ENCODE measurements at regions not wholly inside any gene's neighbourhood (a gene's known extent, or its start where the extent isn't known, plus 50 kb on each side); places are given as distances from the start of the nearest gene placed in this dataset.

GRCh38 chr4:96887857-96888256, 1048.0 kb downstream of the PDHA2 start:
- Mint-ChIP-seq H3K27ac (ENCODE audit: unreplicated experiment) (no peak overlapping the region), H3K4me1 (no peaks in the 10 kb centered on the region), H3K36me3 (ENCODE audit: low read depth) (no peaks in the 10 kb centered on the region), H3K27me3 (ENCODE audit: low read depth) (no peaks in the 10 kb centered on the region), H3K4me3 (no peak overlapping the region), H3K9me3 (no peaks in the 10 kb centered on the region)
- TF ChIP-seq, protein P1, sequence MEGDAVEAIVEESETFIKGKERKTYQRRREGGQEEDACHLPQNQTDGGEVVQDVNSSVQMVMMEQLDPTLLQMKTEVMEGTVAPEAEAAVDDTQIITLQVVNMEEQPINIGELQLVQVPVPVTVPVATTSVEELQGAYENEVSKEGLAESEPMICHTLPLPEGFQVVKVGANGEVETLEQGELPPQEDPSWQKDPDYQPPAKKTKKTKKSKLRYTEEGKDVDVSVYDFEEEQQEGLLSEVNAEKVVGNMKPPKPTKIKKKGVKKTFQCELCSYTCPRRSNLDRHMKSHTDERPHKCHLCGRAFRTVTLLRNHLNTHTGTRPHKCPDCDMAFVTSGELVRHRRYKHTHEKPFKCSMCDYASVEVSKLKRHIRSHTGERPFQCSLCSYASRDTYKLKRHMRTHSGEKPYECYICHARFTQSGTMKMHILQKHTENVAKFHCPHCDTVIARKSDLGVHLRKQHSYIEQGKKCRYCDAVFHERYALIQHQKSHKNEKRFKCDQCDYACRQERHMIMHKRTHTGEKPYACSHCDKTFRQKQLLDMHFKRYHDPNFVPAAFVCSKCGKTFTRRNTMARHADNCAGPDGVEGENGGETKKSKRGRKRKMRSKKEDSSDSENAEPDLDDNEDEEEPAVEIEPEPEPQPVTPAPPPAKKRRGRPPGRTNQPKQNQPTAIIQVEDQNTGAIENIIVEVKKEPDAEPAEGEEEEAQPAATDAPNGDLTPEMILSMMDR (conservative IDR thresholded peaks at IDR 0.05), result no peak
- no peak for DNase-seq (ENCODE audit: low read depth, low spot score)

DNA sequence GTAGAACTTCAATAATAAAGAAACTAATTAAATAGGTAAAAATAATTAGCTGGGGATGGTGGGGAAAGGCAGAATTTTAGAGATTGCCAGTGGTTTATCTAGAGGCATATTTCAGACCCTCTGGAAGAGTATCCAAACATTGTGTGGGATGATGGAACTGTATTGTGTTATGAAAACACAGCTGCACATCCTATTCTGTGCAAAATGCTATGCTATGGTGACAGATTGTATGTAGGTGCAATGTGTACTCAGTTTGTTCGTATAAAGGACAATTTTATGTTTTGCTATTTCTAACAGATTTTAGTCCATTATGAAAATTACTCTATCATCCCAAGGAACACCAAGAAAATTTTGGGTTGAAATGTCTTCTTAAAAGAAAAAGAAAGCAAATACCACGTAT, 1054.7 kb downstream of the PDHA2 start:
- Mint-ChIP-seq H3K27me3 (ENCODE audit: low read depth) (no peaks in the 10 kb centered on the region), H3K27ac (ENCODE audit: unreplicated experiment) (no peak overlapping the region), H3K9me3 (peaks cover 2% of the 10 kb centered on the region), H3K4me1 (no peaks in the 10 kb centered on the region), H3K4me3 (no peak overlapping the region), H3K36me3 (ENCODE audit: low read depth) (no peaks in the 10 kb centered on the region)
- DNase-seq (ENCODE audit: low read depth, low spot score), result no peak
- TF ChIP-seq, protein P1 (conservative IDR thresholded peaks at IDR 0.05), result no peak

DNA sequence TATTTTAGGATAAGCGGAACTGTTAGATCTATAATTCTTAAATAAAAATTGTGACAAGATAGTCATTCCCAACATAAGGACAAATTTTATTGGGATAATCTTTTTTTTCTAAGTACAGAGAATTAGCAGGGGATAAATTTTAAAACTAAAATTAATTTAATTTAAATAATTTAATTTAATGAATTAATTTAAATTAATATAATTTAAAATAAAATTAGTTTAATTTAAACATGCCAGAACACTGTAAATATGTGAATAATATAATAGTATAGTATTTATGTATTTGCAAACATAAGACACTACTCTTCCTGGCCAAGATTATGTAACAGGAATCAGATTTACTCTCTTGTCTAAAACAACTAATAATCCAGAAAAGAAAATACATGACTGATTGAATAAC, 1055.9 kb downstream of the PDHA2 start:
- Mint-ChIP-seq H3K27me3 (ENCODE audit: low read depth) (no peaks in the 10 kb centered on the region), H3K4me3 (no peak overlapping the region), H3K36me3 (ENCODE audit: low read depth) (no peaks in the 10 kb centered on the region), H3K9me3 (peaks cover 2% of the 10 kb centered on the region), H3K27ac (ENCODE audit: unreplicated experiment) (no peak overlapping the region), H3K4me1 (no peaks in the 10 kb centered on the region)
- TF ChIP-seq, protein P1 (conservative IDR thresholded peaks at IDR 0.05), result no peak
- no peak for DNase-seq (ENCODE audit: low read depth, low spot score)

GRCh38 chr4:96912716-96913115, 1072.8 kb downstream of the PDHA2 start:
- no peak for DNase-seq (ENCODE audit: low read depth, low spot score)
- TF ChIP-seq, protein P1 (conservative IDR thresholded peaks at IDR 0.05), result no peak
- H3K27me3 Mint-ChIP-seq (ENCODE audit: low read depth), result no peaks in the 10 kb centered on the region
- no peak overlapping the region for H3K4me3 Mint-ChIP-seq
- no peaks in the 10 kb centered on the region for H3K36me3 Mint-ChIP-seq (ENCODE audit: low read depth)
- H3K27ac Mint-ChIP-seq (ENCODE audit: unreplicated experiment), result no peak overlapping the region
- no peaks in the 10 kb centered on the region for H3K4me1 Mint-ChIP-seq
- H3K9me3 Mint-ChIP-seq, result no peaks in the 10 kb centered on the region

GRCh38 chr4:96913441-96914080, 1073.7 kb downstream of the PDHA2 start:
- no peak for DNase-seq (ENCODE audit: low read depth, low spot score)
- H3K36me3 Mint-ChIP-seq (ENCODE audit: low read depth), result no peaks in the 10 kb centered on the region
- no peaks in the 10 kb centered on the region for H3K9me3 Mint-ChIP-seq
- H3K4me3 Mint-ChIP-seq, result no peak overlapping the region
- no peaks in the 10 kb centered on the region for H3K4me1 Mint-ChIP-seq
- no peak overlapping the region for H3K27ac Mint-ChIP-seq (ENCODE audit: unreplicated experiment)
- TF ChIP-seq, protein P1 (conservative IDR thresholded peaks at IDR 0.05), result no peak
- H3K27me3 Mint-ChIP-seq (ENCODE audit: low read depth), result no peaks in the 10 kb centered on the region

All from neural crest cell (in vitro differentiated cells).